ENCODE measurements at regions not wholly inside any gene's neighbourhood (a gene's known extent, or its start where the extent isn't known, plus 50 kb on each side); places are given as distances from the start of the nearest gene placed in this dataset.

DNA sequence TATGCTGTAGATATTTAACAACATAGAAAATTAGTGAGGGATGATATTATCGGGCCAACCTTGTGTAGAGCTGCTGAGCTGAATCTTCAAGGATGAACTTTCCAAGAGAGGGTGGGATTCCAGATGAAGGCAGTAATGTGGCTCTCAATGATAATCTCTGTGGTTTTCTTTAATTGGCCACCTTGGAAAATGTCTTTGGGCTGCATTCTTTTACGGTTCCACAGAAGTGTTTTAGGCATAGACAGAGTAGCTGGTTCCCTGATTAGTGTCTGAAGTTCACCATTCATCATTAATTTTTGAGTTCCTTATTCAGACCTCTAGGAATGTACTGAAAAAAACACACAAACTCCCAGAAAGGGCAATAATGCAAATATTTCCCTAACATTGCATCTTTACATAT, 1566.9 kb upstream of the PIK3C3 start:
- Histone ChIP-seq H3K27ac (replicated peaks; ENCODE audit: low read length) (no peak overlapping the region), H3K36me3 (replicated peaks in 1 of 2; ENCODE audit: control insufficient read depth in 2 of 2, insufficient read depth in 2 of 2, low read length in 2 of 2) (no peaks in the 10 kb centered on the region), H2BK120ac (ENCODE audit: low read depth, low read length) (no peak overlapping the region), H3K79me1 (ENCODE audit: low read depth, low read length) (no peaks in the 10 kb centered on the region), H2AFZ (ENCODE audit: low read length) (no peak overlapping the region), H3K18ac (ENCODE audit: low read length) (no peak overlapping the region), H4K91ac (ENCODE audit: low read depth, low read length, poor library complexity) (no peak overlapping the region), H3K9ac (ENCODE audit: low read depth, low read length, poor library complexity) (no peak overlapping the region), H3K4me2 (ENCODE audit: insufficient read depth, low read length, poor library complexity, severe bottlenecking) (no peak overlapping the region), H2AK5ac (ENCODE audit: low read depth, low read length) (no peak overlapping the region), H3K4me3 (ENCODE audit: low read length in 2 of 2) (no peak overlapping the region), H2BK15ac (ENCODE audit: low read length) (no peak overlapping the region), H2BK5ac (ENCODE audit: low read length) (no peak overlapping the region), H3K4ac (ENCODE audit: low read length) (no peak overlapping the region), H3K14ac (ENCODE audit: low read length) (no peak overlapping the region), H3K9me3 (replicated peaks in 1 of 2; ENCODE audit: control insufficient read depth in 2 of 2, insufficient read depth in 1 of 2, low read depth in 1 of 2, low read length in 2 of 2) (no peaks in the 10 kb centered on the region), H3K23ac (ENCODE audit: low read depth, low read length, poor library complexity) (no peak overlapping the region), H2BK12ac (ENCODE audit: low read length) (no peak overlapping the region), H4K8ac (ENCODE audit: low read depth, low read length) (no peak overlapping the region), H3K4me1 (ENCODE audit: control insufficient read depth in 2 of 2, insufficient read depth in 1 of 2, low read depth in 1 of 2, low read length in 2 of 2) (no peaks in the 10 kb centered on the region), H3K27me3 (ENCODE audit: control insufficient read depth in 3 of 3, insufficient read depth in 3 of 3, low read depth in 1 of 3, low read length in 3 of 3) (no peaks in the 10 kb centered on the region)
- DNase-seq (ENCODE audit: low spot score) = no peak
- no CpG with 5 or more reads among the region's 2 CpGs for WGBS, 2 donors (ENCODE audit: extremely low coverage in 2 of 2, insufficient read length in 2 of 2, insufficient replicate concordance in 1 of 2)

DNA sequence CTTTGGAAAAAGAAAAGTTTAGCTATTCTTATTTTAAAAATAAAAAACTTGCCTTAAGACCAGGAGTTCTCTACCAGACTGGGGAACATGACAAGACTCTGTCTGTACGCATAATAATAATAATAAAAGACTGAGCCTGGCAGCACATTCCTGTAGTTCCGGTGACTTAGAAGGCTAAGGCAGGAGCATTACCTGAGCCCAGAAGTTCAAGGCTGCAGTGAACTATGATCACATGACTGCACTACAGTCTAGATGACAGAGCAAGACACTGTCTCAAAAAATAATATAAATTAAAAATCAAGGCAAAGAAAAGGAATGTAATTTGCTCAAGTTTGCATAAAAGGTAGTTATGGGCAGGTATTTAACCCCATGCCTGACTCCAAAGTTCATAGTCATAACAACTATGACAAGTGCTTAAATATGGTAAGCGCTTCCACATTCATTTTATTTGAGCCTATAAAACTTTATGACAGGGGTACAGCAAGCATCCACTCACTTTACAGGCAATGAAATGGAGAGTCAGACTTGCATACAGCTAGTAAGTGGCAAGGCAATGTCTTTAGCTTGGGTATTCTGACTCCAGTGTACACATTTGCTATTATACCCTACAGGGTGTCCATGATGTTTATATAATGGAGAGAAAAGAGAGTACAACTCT, 1567.8 kb upstream of the PIK3C3 start:
- Histone ChIP-seq H4K8ac (ENCODE audit: low read depth, low read length) (no peak overlapping the region), H3K4me3 (ENCODE audit: low read length in 2 of 2) (no peak overlapping the region), H2BK120ac (ENCODE audit: low read depth, low read length) (no peak overlapping the region), H3K27me3 (ENCODE audit: control insufficient read depth in 3 of 3, insufficient read depth in 3 of 3, low read depth in 1 of 3, low read length in 3 of 3) (no peaks in the 10 kb centered on the region), H2BK15ac (ENCODE audit: low read length) (no peak overlapping the region), H3K27ac (replicated peaks; ENCODE audit: low read length) (no peak overlapping the region), H3K23ac (ENCODE audit: low read depth, low read length, poor library complexity) (no peak overlapping the region), H3K36me3 (replicated peaks in 1 of 2; ENCODE audit: control insufficient read depth in 2 of 2, insufficient read depth in 2 of 2, low read length in 2 of 2) (no peaks in the 10 kb centered on the region), H2AFZ (ENCODE audit: low read length) (no peak overlapping the region), H3K4me2 (ENCODE audit: insufficient read depth, low read length, poor library complexity, severe bottlenecking) (no peak overlapping the region), H2BK5ac (ENCODE audit: low read length) (no peak overlapping the region), H3K79me1 (ENCODE audit: low read depth, low read length) (no peaks in the 10 kb centered on the region), H3K4ac (ENCODE audit: low read length) (no peak overlapping the region), H2AK5ac (ENCODE audit: low read depth, low read length) (no peak overlapping the region), H3K9me3 (replicated peaks in 1 of 2; ENCODE audit: control insufficient read depth in 2 of 2, insufficient read depth in 1 of 2, low read depth in 1 of 2, low read length in 2 of 2) (no peaks in the 10 kb centered on the region), H3K14ac (ENCODE audit: low read length) (no peak overlapping the region), H3K4me1 (ENCODE audit: control insufficient read depth in 2 of 2, insufficient read depth in 1 of 2, low read depth in 1 of 2, low read length in 2 of 2) (no peaks in the 10 kb centered on the region), H3K18ac (ENCODE audit: low read length) (no peak overlapping the region), H2BK12ac (ENCODE audit: low read length) (no peak overlapping the region), H4K91ac (ENCODE audit: low read depth, low read length, poor library complexity) (no peak overlapping the region), H3K9ac (ENCODE audit: low read depth, low read length, poor library complexity) (no peak overlapping the region)
- no peak for DNase-seq (ENCODE audit: low spot score)
- WGBS, 2 donors (ENCODE audit: extremely low coverage in 2 of 2, insufficient read length in 2 of 2, insufficient replicate concordance in 1 of 2) = no CpG with 5 or more reads among the region's 3 CpGs

DNA sequence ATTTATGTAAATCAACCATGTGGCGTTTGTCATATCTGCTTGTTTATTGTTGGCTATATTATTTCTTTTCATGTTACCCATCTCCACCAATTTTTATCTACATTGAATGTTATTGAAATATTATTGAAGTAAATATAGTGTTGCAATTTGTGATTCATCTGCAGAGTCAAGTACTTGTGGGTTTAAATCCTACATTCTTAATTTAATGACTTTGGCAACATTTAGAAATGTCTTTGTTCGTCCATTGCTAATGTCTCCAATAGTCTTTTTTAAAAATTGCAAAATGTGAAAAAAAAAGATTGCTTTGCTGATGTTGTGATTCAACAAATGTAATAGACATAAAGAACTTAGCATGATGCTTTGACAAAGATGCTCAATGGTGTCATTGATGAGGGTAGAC, 1572.8 kb upstream of the PIK3C3 start:
- Histone ChIP-seq H3K4ac (ENCODE audit: low read length) (no peak overlapping the region), H2BK120ac (ENCODE audit: low read depth, low read length) (no peak overlapping the region), H3K14ac (ENCODE audit: low read length) (no peak overlapping the region), H3K4me3 (ENCODE audit: low read length in 2 of 2) (no peak overlapping the region), H2BK12ac (ENCODE audit: low read length) (no peak overlapping the region), H2BK5ac (ENCODE audit: low read length) (no peak overlapping the region), H2AFZ (ENCODE audit: low read length) (no peak overlapping the region), H4K8ac (ENCODE audit: low read depth, low read length) (no peak overlapping the region), H3K36me3 (replicated peaks in 1 of 2; ENCODE audit: control insufficient read depth in 2 of 2, insufficient read depth in 2 of 2, low read length in 2 of 2) (no peaks in the 10 kb centered on the region), H3K27ac (replicated peaks; ENCODE audit: low read length) (no peak overlapping the region), H3K9ac (ENCODE audit: low read depth, low read length, poor library complexity) (no peak overlapping the region), H3K18ac (ENCODE audit: low read length) (no peak overlapping the region), H2AK5ac (ENCODE audit: low read depth, low read length) (no peak overlapping the region), H3K9me3 (replicated peaks in 1 of 2; ENCODE audit: control insufficient read depth in 2 of 2, insufficient read depth in 1 of 2, low read depth in 1 of 2, low read length in 2 of 2) (no peaks in the 10 kb centered on the region), H3K4me2 (ENCODE audit: insufficient read depth, low read length, poor library complexity, severe bottlenecking) (no peak overlapping the region), H3K23ac (ENCODE audit: low read depth, low read length, poor library complexity) (no peak overlapping the region), H2BK15ac (ENCODE audit: low read length) (no peak overlapping the region), H3K4me1 (ENCODE audit: control insufficient read depth in 2 of 2, insufficient read depth in 1 of 2, low read depth in 1 of 2, low read length in 2 of 2) (peaks cover 0 to 2% of the 10 kb centered on the region in 2 donors), H3K79me1 (ENCODE audit: low read depth, low read length) (no peaks in the 10 kb centered on the region), H4K91ac (ENCODE audit: low read depth, low read length, poor library complexity) (no peak overlapping the region), H3K27me3 (ENCODE audit: control insufficient read depth in 3 of 3, insufficient read depth in 3 of 3, low read depth in 1 of 3, low read length in 3 of 3) (no peaks in the 10 kb centered on the region)
- WGBS, 2 donors (ENCODE audit: extremely low coverage in 2 of 2, insufficient read length in 2 of 2, insufficient replicate concordance in 1 of 2) = no CpG with 5 or more reads among the region's 2 CpGs
- no peak for DNase-seq (ENCODE audit: low spot score)

DNA sequence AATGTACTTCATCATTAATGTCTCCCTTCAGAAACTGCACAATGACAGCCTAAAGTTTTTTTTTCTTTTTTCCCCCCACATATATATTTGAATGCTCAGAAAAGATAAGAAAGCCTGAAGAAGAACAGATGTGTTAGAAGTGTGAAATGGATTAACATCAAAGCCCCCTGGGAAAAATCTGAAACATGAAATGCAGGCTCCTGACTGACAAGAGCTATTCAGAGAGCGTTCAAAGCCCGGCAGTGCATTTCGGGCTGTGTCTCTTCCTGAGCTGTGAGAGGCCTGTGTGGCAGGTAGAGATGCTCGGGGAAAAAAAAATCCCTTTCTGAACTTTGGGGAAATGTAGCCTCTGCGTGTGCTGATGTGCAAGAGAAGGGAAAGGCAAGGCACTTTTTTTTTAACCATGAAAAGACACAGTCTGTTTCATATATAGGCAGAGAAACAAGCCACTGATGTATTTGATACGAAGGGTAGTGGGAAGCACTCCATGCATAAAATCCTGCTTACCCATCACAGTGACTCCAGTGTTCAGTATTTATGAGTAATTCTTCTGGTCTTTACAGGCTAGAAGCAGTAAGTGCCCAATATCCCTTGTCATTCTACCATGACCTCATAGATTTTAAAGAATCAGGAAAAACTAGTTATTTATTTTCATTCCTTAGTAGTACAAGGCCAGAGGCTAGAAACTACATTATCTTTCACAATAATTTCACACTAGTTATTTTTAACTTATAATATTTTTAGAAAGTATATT, 1574.2 kb upstream of the PIK3C3 start:
- no peaks in the 10 kb centered on the region for H3K79me1 ChIP-seq (ENCODE audit: low read depth, low read length)
- H2AFZ ChIP-seq (ENCODE audit: low read length) = peak overlapping the region; percentile 65
- H2BK5ac ChIP-seq (ENCODE audit: low read length) = no peak overlapping the region
- no peak overlapping the region for H4K91ac ChIP-seq (ENCODE audit: low read depth, low read length, poor library complexity)
- H3K4me2 ChIP-seq (ENCODE audit: insufficient read depth, low read length, poor library complexity, severe bottlenecking) = no peak overlapping the region
- no peak overlapping the region for H3K4me3 ChIP-seq (ENCODE audit: low read length in 2 of 2)
- H4K8ac ChIP-seq (ENCODE audit: low read depth, low read length) = no peak overlapping the region
- no peak overlapping the region for H3K9ac ChIP-seq (ENCODE audit: low read depth, low read length, poor library complexity)
- H3K18ac ChIP-seq (ENCODE audit: low read length) = no peak overlapping the region
- H2AK5ac ChIP-seq (ENCODE audit: low read depth, low read length) = no peak overlapping the region
- H2BK15ac ChIP-seq (ENCODE audit: low read length) = no peak overlapping the region
- H3K9me3 ChIP-seq (replicated peaks in 1 of 2; ENCODE audit: control insufficient read depth in 2 of 2, insufficient read depth in 1 of 2, low read depth in 1 of 2, low read length in 2 of 2) = no peaks in the 10 kb centered on the region
- H2BK12ac ChIP-seq (ENCODE audit: low read length) = no peak overlapping the region
- no peaks in the 10 kb centered on the region for H3K36me3 ChIP-seq (replicated peaks in 1 of 2; ENCODE audit: control insufficient read depth in 2 of 2, insufficient read depth in 2 of 2, low read length in 2 of 2)
- H3K14ac ChIP-seq (ENCODE audit: low read length) = no peak overlapping the region
- peaks cover 0 to 2% of the 10 kb centered on the region in 2 donors for H3K4me1 ChIP-seq (ENCODE audit: control insufficient read depth in 2 of 2, insufficient read depth in 1 of 2, low read depth in 1 of 2, low read length in 2 of 2)
- no peak for DNase-seq (ENCODE audit: low spot score)
- no peak overlapping the region for H3K23ac ChIP-seq (ENCODE audit: low read depth, low read length, poor library complexity)
- H3K27me3 ChIP-seq (ENCODE audit: control insufficient read depth in 3 of 3, insufficient read depth in 3 of 3, low read depth in 1 of 3, low read length in 3 of 3) = no peaks in the 10 kb centered on the region
- H3K4ac ChIP-seq (ENCODE audit: low read length) = no peak overlapping the region
- H3K27ac ChIP-seq (replicated peaks; ENCODE audit: low read length) = no peak overlapping the region
- WGBS, 2 donors (ENCODE audit: extremely low coverage in 2 of 2, insufficient read length in 2 of 2, insufficient replicate concordance in 1 of 2) = no CpG with 5 or more reads among the region's 6 CpGs
- H2BK120ac ChIP-seq (ENCODE audit: low read depth, low read length) = no peak overlapping the region

Data from neuronal stem cell (in vitro differentiated cells).